Endothelial cell (in vitro differentiated cells): ENCODE measurements at regions not wholly inside any gene's neighbourhood (a gene's known extent, or its start where the extent isn't known, plus 50 kb on each side); places are given as distances from the start of the nearest gene placed in this dataset.

Source experiments
- DNase-seq: peaks from one replicate; pipeline ENCODE4 v3.0.0; 2021; ENCODE audit warnings: low spot score
- H3K27ac Mint-ChIP-seq: one replicate; pipeline ENCODE4 v1.8.0; 2021; ENCODE audit warnings: mixed read lengths, inconsistent platforms; ENCODE audit not compliant: unreplicated experiment
- H3K27me3 Mint-ChIP-seq: one replicate; pipeline ENCODE4 v1.8.0; 2021; ENCODE audit warnings: mild to moderate bottlenecking, moderate library complexity, mixed read lengths, inconsistent platforms; ENCODE audit not compliant: unreplicated experiment
- H3K36me3 Mint-ChIP-seq: one replicate; pipeline ENCODE4 v1.8.0; 2021; ENCODE audit warnings: mild to moderate bottlenecking, low read depth, mixed read lengths, inconsistent platforms; ENCODE audit not compliant: unreplicated experiment
- H3K4me1 Mint-ChIP-seq: one replicate; pipeline ENCODE4 v1.8.0; 2021; ENCODE audit warnings: mild to moderate bottlenecking, mixed read lengths, inconsistent platforms; ENCODE audit not compliant: unreplicated experiment
- H3K4me3 Mint-ChIP-seq: one replicate; pipeline ENCODE4 v1.8.0; 2021; ENCODE audit warnings: mild to moderate bottlenecking, mixed read lengths, inconsistent platforms; ENCODE audit not compliant: unreplicated experiment
- H3K9me3 Mint-ChIP-seq: one replicate; pipeline ENCODE4 v1.8.0; 2021; ENCODE audit warnings: mixed read lengths, inconsistent platforms; ENCODE audit not compliant: unreplicated experiment
- TF ChIP-seq, protein P1 (sequence below): fragments of 200-600 bp; sonication (generic); IDR thresholded peaks from one replicate; pipeline ENCODE4 v1.5.0; 2021; ENCODE audit warnings: antibody characterized with exemption; ENCODE audit not compliant: unreplicated experiment

DNA sequence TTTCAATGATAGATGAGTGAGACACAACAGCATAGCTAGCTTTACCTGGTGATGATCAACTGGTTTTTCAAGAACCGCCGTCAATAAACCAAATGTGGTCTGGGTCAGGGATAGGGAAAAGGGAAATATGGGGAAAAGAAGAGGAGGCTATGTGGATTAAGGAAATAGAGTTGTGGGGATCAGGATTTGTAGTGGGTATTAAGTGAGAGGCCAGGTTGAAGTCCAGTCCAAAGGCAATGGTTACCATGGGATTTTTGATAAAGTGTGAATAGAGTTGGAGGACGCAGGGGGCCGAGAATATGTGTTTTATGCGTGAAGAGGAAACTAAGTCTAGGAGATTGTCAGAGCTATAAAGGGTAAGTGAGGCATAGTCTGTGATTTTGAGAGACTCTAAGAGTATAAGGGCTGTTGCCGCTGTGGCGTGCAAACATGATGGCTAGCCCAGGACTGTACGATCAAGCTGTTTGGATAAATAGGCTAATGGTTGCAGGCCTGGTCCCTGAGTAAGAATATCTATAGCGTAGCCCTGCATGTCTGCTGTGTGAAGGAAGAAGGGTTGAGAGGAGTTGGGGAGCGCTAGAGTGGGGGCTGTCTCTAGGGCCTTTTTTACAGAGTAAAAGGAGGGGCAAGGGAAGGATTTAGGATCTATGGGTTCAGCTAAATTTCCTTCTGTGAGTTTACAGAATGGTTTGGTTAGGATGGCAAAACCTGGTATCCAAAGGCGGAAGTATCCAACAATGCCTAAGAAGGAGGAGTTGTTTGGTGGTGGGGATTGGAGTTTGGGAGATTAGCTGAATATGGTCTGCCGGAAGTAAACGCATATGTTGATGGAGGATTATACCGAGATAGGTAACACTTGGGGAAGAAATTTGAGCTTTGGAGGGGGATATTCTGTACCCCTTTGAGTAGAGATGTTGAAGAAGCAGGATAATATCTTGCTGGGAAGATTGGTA lies 749.7 kb upstream of the ADGRB3 start:
- Mint-ChIP-seq H3K27me3 (peaks cover 1% of the 10 kb centered on the region), H3K4me3 (no peak overlapping the region), H3K27ac (no peak overlapping the region), H3K9me3 (no peaks in the 10 kb centered on the region), H3K4me1 (peaks cover 2% of the 10 kb centered on the region), H3K36me3 (peaks cover 6% of the 10 kb centered on the region)
- TF ChIP-seq, protein P1, sequence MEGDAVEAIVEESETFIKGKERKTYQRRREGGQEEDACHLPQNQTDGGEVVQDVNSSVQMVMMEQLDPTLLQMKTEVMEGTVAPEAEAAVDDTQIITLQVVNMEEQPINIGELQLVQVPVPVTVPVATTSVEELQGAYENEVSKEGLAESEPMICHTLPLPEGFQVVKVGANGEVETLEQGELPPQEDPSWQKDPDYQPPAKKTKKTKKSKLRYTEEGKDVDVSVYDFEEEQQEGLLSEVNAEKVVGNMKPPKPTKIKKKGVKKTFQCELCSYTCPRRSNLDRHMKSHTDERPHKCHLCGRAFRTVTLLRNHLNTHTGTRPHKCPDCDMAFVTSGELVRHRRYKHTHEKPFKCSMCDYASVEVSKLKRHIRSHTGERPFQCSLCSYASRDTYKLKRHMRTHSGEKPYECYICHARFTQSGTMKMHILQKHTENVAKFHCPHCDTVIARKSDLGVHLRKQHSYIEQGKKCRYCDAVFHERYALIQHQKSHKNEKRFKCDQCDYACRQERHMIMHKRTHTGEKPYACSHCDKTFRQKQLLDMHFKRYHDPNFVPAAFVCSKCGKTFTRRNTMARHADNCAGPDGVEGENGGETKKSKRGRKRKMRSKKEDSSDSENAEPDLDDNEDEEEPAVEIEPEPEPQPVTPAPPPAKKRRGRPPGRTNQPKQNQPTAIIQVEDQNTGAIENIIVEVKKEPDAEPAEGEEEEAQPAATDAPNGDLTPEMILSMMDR, result no peak
- no peak for DNase-seq

DNA sequence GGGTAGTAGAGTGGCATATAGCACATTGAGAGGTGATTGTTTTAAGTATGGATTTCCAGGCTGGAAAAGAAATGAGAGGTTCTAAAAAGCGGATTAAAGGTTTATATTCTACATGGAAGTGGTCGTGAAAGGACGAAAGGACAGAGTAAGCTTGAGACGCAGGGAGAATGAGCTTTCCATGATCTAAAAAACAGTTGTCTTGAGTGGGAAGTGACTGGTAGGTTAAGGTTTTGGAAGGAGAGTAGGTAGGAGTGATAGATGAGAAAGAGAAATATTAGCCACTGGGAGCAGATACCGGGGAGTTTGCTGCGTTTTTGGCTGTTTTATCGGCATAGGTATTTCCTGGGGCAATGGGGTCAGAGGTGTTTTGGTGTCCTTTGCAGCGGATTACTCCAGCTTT lies 750.6 kb upstream of the ADGRB3 start:
- DNase-seq, result no peak
- H3K27me3 Mint-ChIP-seq, result peaks cover 1% of the 10 kb centered on the region
- H3K9me3 Mint-ChIP-seq, result no peaks in the 10 kb centered on the region
- H3K4me3 Mint-ChIP-seq, result no peak overlapping the region
- TF ChIP-seq, protein P1, result no peak
- peaks cover 6% of the 10 kb centered on the region for H3K36me3 Mint-ChIP-seq
- peaks cover 2% of the 10 kb centered on the region for H3K4me1 Mint-ChIP-seq
- H3K27ac Mint-ChIP-seq, result no peak overlapping the region

- H3K27ac Mint-ChIP-seq, result no peak overlapping the region
- H3K4me1 Mint-ChIP-seq, result no peaks in the 10 kb centered on the region
- H3K9me3 Mint-ChIP-seq, result no peaks in the 10 kb centered on the region
- no peak overlapping the region for H3K4me3 Mint-ChIP-seq
- no peak for DNase-seq
- peaks cover 5% of the 10 kb centered on the region for H3K36me3 Mint-ChIP-seq
- TF ChIP-seq, protein P1, result no peak
- H3K27me3 Mint-ChIP-seq, result no peaks in the 10 kb centered on the region
Measured at GRCh38 chr6:67883500-67884366, 751.3 kb upstream of the ADGRB3 start.

- no peaks in the 10 kb centered on the region for H3K4me1 Mint-ChIP-seq
- H3K4me3 Mint-ChIP-seq, result no peak overlapping the region
- no peak overlapping the region for H3K27ac Mint-ChIP-seq
- H3K9me3 Mint-ChIP-seq, result no peaks in the 10 kb centered on the region
- H3K27me3 Mint-ChIP-seq, result no peaks in the 10 kb centered on the region
- TF ChIP-seq, protein P1, result no peak
- no peak for DNase-seq
- H3K36me3 Mint-ChIP-seq, result no peaks in the 10 kb centered on the region
Measured at GRCh38 chr6:67882436-67883311, 752.4 kb upstream of the ADGRB3 start.
